PFSK-1 (cell line): ENCODE measurements at regions not wholly inside any gene's neighbourhood (a gene's known extent, or its start where the extent isn't known, plus 50 kb on each side); places are given as distances from the start of the nearest gene placed in this dataset.

Source experiments
- POLR2AphosphoS5 ChIP-seq: IDR thresholded peaks from 2 replicates; pipeline ENCODE4 v1.6.1; 2012; ENCODE audit warnings: low read depth, mild to moderate bottlenecking, control low read depth, low read length, moderate library complexity
- REST ChIP-seq, 2 experiments: IDR thresholded peaks; 2 replicates each; pipeline versions ENCODE4 v1.6.1 to v1.8.0; 2011 to 2012; ENCODE audit warnings: low read depth in 2 of 2, low read length in 2 of 2, control low read depth in 1 of 2, inconsistent platforms in 1 of 2, mild to moderate bottlenecking in 1 of 2, moderate library complexity in 1 of 2; ENCODE audit not compliant: insufficient read depth in 1 of 2
- SIN3A ChIP-seq: IDR thresholded peaks from 2 replicates; pipeline ENCODE4 v1.6.1; 2012; ENCODE audit warnings: mild to moderate bottlenecking, low read length, moderate library complexity, borderline replicate concordance; ENCODE audit not compliant: insufficient read depth
- TAF1 ChIP-seq: IDR thresholded peaks from 2 replicates; pipeline ENCODE4 v1.6.1; 2012; ENCODE audit warnings: low read length, control low read depth, borderline replicate concordance; ENCODE audit not compliant: insufficient read depth

- no peak for TF ChIP-seq TAF1
- TF ChIP-seq SIN3A, result no peak
- TF ChIP-seq POLR2AphosphoS5, result no peak
- no peak for TF ChIP-seq REST (IDR thresholded peaks at IDR 0.05; ENCODE audit: insufficient read depth in 1 of 2, low read depth in 2 of 2, low read length in 2 of 2)
These were observed 627.3 kb downstream of the PLOD2 start for GRCh38 chr3:145533696-145534095.
